HL-60 (cell line): ENCODE measurements at regions not wholly inside any gene's neighbourhood (a gene's known extent, or its start where the extent isn't known, plus 50 kb on each side); places are given as distances from the start of the nearest gene placed in this dataset.
"Not testable (repeated sequence)": the region's sequence is repeated elsewhere in the genome, so short reads cannot be mapped to it uniquely, and the experiment has no call there.

Experiments used
- DNase-seq, 2 experiments: peaks; one replicate each; pipeline ENCODE4 v3.0.0-alpha.2; 2010 to 2020; ENCODE audit warnings: low read depth in 1 of 2, low spot score in 1 of 2
- H3K27ac ChIP-seq: fragments of 250-450 bp; sonication (Bioruptor Pico); replicated peaks from 2 replicates; pipeline ENCODE4 v1.5.1; 2020; ENCODE audit warnings: mild to moderate bottlenecking, moderate library complexity
- H3K27me3 ChIP-seq: fragments of 250-450 bp; sonication (Bioruptor Pico); 2 replicates; pipeline ENCODE4 v1.5.1; 2021; ENCODE audit warnings: mild to moderate bottlenecking, moderate library complexity; ENCODE audit not compliant: insufficient read depth, poor library complexity, severe bottlenecking
- H3K4me3 ChIP-seq: replicated peaks from 2 replicates; pipeline ENCODE4 v1.5.1; 2011; ENCODE audit warnings: mild to moderate bottlenecking, control low read depth, low read length; ENCODE audit not compliant: insufficient read depth
- CTCF ChIP-seq: IDR thresholded peaks from one replicate; pipeline ENCODE4 v1.5.1; 2011; ENCODE audit warnings: low read length, control low read depth, inconsistent platforms; ENCODE audit not compliant: insufficient read depth
- GABPA ChIP-seq: IDR thresholded peaks from 2 replicates; pipeline ENCODE4 v1.6.1; 2012; ENCODE audit warnings: low read depth
- POLR2AphosphoS5 ChIP-seq: IDR thresholded peaks from 2 replicates; pipeline ENCODE4 v1.6.1; 2012; ENCODE audit warnings: low read depth
- REST ChIP-seq: IDR thresholded peaks from 2 replicates; pipeline ENCODE4 v1.6.1; 2012; ENCODE audit warnings: low read depth; ENCODE audit not compliant: insufficient replicate concordance
- SPI1 ChIP-seq: IDR thresholded peaks from 2 replicates; pipeline ENCODE4 v1.6.1; 2012; ENCODE audit warnings: low read depth, mild to moderate bottlenecking, borderline replicate concordance

GRCh38 chr21:14673649-14674048 lies 127.5 kb upstream of the SAMSN1 start:
- no peak overlapping the region for H3K27ac ChIP-seq
- H3K27me3 ChIP-seq, result no peaks in the 10 kb centered on the region
- DNase-seq, result no peak
- H3K4me3 ChIP-seq, result no peak overlapping the region
- TF ChIP-seq REST (no peak), CTCF (no peak), GABPA (no peak), SPI1 (no peak), POLR2AphosphoS5 (no peak)

GRCh38 chr21:14672466-14672865 lies 126.4 kb upstream of the SAMSN1 start:
- no peaks in the 10 kb centered on the region for H3K27me3 ChIP-seq
- H3K4me3 ChIP-seq, result no peak overlapping the region
- H3K27ac ChIP-seq, result no peak overlapping the region
- no peak for DNase-seq
- TF ChIP-seq REST, result no peak
- no peak for TF ChIP-seq SPI1
- no peak for TF ChIP-seq POLR2AphosphoS5
- TF ChIP-seq GABPA, result no peak
- no peak for TF ChIP-seq CTCF

- Histone ChIP-seq H3K27me3 (no peaks in the 10 kb centered on the region), H3K27ac (no peak overlapping the region), H3K4me3 (no peak overlapping the region)
- no peak for TF ChIP-seq GABPA
- TF ChIP-seq REST, result no peak
- no peak for TF ChIP-seq POLR2AphosphoS5
- no peak for TF ChIP-seq CTCF
- TF ChIP-seq SPI1, result no peak
- DNase-seq, result no peak
Observed at GRCh38 chr21:14670409-14670808, 124.3 kb upstream of the SAMSN1 start.

GRCh38 chr21:14669092-14669491 lies 123.0 kb upstream of the SAMSN1 start:
- not testable (repeated sequence) for DNase-seq, H3K4me3 ChIP-seq, H3K27me3 ChIP-seq, H3K27ac ChIP-seq
